GM18520 (cell line): ENCODE measurements at regions not wholly inside any gene's neighbourhood (a gene's known extent, or its start where the extent isn't known, plus 50 kb on each side); places are given as distances from the start of the nearest gene placed in this dataset.

Experiments used
- ATAC-seq: cut with Tn5 transposase; IDR thresholded peaks from one replicate; pipeline ENCODE4 v1.9.1; 2021; ENCODE audit not compliant: unreplicated experiment

GRCh38 chr17:33403194-33403593 lies 110.1 kb upstream of the ASIC2 start:
- ATAC-seq, result no peak

- no peak for ATAC-seq
Measured at GRCh38 chr17:33404070-33404819, 111.2 kb upstream of the ASIC2 start.

DNA sequence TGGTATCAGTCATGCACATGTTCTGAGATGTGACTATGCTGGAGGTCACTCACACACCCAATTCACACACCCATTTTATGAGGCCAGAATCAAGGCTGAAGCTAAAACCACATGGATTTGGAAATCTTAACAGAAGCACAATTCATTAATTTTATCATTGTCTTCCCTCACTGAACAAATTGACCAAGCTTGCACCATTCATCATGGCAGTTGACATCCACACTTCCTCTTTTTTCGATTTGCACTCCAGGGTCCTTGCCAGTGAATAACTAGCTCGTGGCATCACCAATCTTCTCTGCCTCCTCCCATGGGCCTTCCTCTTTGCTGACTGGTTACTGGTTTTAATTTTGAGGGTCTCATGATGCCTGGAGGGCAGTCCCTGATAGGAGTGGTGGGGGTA lies 123.0 kb upstream of the ASIC2 start:
- no peak for ATAC-seq

- no peak for ATAC-seq
Measured at GRCh38 chr17:33421933-33422332, 128.8 kb upstream of the ASIC2 start.

DNA sequence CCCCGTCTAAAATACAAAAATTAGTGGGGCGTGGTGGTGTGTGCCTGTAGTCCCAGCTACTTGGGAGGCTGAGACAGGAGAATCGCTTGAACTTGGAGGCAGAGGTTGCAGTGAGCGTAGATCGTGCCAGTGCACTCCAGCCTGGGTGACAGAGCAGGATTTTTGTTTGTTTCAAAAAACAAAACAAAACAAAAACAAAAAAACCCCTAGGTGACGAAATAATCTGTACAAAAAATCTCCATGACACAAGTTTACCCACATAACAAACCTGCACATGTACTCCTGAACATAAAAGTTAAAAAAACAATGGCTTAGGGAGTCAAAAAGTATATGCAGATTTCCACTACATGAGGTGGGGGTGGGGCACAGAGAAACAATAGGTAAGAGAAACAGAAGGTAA lies 140.5 kb upstream of the ASIC2 start:
- no peak for ATAC-seq

GRCh38 chr17:33434841-33435240 lies 141.7 kb upstream of the ASIC2 start:
- ATAC-seq, result no peak

DNA sequence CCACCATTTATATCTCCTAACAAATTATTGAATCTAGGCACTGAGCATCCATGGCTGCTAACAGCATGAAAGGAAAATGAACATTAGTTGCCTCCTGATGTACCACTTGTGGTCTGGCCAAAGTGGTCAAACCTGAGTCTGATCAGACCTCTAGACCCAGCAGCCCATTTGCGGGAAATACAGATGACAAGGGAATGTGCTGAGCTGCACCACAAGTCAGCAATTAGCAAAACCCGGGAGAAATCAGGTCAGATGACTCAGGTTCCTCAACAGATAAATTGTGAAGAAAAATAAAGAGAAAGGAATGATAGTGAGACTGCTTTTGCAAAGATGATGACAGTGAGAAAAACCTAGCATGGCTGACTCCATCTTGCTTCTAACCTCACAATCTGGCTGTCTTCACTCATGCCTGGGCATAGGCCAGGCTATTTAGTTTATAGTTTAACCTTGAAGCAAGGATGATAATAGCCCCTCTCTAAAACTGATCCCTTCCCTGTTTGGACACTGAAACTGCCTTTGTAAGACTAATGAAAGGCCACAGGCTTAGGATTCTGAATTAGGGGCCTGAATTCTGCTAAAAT lies 142.7 kb upstream of the ASIC2 start:
- no peak for ATAC-seq

GRCh38 chr17:33436321-33436720 lies 143.2 kb upstream of the ASIC2 start:
- ATAC-seq, result no peak

- ATAC-seq, result no peak
Measured at GRCh38 chr17:33438139-33438538, 145.0 kb upstream of the ASIC2 start.

DNA sequence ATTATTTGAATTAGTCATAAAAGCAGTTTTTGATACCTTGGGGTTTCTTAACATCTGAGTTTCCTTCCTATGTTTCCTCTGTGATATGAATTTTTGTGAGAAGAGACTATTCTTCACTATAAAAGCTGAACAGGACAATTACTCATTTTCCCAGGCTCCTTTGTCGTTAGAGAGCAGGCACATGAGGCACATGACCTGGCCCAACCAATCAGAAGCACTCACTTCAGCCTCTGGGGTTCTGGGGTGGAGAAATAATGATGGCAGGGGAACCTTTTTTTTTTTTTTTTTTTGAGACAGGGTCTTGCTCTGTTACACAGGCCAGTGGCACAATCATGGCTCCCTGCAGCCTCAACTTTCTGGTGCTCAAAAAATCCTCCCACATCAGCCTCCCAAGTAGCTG lies 145.5 kb upstream of the ASIC2 start:
- no peak for ATAC-seq

GRCh38 chr17:33442320-33442719 lies 149.2 kb upstream of the ASIC2 start:
- no peak for ATAC-seq

DNA sequence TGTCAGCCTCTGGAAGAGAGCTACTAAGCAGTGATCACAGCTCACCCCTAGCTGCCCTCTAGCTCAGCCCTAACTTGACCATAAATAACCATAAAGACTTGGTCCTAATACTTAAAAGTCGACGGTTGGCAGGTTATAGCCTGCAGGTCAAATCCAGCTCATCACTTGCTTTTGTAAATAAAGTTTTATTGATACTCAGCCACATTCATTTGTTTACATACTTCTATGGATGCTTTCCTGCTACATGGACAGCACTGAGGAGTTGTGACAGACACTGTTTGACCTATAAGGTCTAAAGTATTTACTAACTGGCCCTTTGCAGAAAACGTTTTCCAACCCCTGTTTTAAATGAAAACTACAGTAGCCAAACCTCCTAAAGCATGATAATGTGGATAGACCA lies 151.6 kb upstream of the ASIC2 start:
- ATAC-seq, result no peak

DNA sequence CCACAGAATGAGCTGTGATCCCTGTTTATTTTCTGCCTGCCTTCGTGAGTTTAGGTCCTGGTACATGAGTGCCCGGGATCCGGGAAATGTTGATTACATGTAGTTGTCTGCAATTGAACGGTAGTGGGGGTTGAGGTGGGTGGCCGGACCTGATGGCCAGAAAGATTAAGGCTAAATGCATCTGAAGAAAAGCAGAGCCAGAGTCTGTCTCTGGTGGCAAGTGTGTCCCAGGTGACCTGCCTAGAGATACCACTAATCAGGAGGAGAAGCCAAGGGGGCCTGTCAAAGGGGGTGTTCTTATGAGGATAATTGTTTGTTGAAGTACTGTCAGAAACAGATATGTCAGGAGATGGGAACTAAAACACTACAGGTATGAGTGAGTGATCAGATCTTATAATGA lies 154.0 kb upstream of the ASIC2 start:
- no peak for ATAC-seq

- ATAC-seq, result no peak
Measured at GRCh38 chr17:33451221-33451620, 158.1 kb upstream of the ASIC2 start.

GRCh38 chr17:33457477-33457876 lies 164.4 kb upstream of the ASIC2 start:
- ATAC-seq, result no peak

DNA sequence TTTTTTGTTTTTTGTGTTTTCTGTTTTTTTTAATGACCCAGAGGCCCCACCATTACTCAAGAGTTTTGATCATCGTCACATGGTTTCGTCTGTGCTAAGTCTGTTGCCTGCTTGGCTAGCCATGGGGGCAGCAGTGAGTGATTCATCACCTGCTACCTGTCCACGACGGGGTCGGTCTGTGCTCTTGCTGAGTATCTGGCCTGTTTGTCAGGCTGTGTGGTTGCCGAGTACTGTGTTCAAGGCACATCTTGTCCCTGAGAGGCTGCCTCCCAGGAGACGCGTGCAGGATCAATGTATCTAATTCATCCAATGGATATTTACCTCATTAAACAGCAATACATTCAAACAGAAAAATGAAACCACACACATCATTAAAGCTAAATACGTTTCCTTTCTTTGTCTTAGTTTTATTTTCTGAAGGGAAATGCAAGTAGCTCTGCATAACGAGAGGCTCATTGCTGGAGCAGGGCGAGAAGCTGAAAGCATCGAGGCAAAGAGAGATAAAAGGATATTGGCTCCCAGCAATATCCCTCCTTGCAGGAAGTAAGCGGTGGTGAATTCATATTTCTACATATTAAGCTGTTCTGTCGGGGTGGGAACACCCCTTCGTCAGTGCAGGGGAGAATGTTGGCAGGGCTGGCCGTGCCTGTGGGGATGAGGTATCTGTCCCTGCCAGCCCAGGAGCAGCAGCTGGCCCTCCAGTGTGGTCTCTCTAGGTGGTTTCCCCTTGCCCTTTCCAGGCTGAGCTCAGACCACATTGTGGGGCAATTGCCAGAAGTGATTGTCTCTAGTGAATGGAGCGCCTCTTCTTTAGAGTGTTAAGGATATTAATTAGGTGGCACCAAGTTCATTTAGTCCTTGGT lies 166.2 kb upstream of the ASIC2 start:
- no peak for ATAC-seq

- ATAC-seq, result no peak
Measured at GRCh38 chr17:33460781-33461450, 167.8 kb upstream of the ASIC2 start.

DNA sequence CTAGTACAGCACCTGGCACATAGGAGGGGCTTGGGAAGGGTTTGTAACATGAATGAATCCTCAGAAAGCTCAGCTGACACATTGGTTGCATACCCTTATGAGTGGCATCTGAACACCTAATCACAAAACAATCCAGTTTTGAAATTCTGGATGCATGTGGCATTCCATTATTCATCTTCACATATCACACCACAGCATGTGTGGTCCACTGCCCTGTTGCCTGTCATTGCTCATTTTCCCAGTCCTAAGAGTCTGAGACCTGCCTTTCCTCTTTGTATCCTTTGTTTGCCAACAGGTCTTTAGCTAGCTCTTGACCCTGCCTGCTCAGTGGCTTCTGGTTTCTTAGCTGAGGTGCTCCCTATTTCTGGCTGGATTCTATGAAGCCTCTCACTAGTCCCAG lies 170.8 kb upstream of the ASIC2 start:
- no peak for ATAC-seq

GRCh38 chr17:33464669-33465280 lies 171.7 kb upstream of the ASIC2 start:
- ATAC-seq, result no peak

DNA sequence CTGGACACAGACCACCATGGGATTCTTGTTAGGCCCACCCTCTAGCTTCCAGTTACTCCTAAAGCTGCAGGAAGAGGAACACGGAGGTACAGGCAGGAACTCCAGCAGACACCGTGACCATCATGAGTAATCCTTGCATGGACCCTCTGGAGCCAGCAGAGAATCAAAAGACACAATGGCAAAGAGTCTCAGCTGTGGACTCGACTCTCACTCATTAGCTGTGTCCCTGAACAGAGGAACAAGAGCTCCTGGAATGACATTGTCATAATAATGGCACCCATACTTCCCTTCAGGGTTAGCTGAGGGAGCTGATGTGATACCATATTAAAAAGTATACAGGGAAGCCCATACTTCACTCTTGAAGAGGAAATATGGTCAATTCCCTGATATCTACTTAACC lies 176.3 kb upstream of the ASIC2 start:
- no peak for ATAC-seq

DNA sequence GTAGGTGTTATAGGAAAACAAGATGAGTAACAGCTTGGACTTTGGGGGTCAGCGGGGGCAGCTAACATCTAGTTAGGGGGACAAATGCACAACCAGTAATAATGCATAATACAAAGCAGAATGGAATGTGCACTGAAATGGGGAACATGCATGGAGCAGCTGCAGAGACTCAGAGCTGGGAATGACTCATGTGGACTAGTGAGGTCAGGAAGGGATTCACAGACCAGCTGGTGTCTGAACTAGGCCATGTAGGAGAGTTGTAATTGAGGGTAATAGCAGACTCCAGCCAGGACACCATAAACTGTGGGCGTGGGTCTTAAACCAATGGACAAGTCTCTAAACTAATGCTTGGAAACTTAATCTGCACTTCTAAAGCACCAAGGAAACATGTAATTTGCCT lies 176.8 kb upstream of the ASIC2 start:
- no peak for ATAC-seq
